Activated gamma-delta T cell (primary cell): ENCODE measurements at regions not wholly inside any gene's neighbourhood (a gene's known extent, or its start where the extent isn't known, plus 50 kb on each side); places are given as distances from the start of the nearest gene placed in this dataset.
"Not testable (repeated sequence)": the region's sequence is repeated elsewhere in the genome, so short reads cannot be mapped to it uniquely, and the experiment has no call there.

Experiments used
- DNase-seq: peaks from one replicate; lab custom pipeline; 2025; lab: John Stamatoyannopoulos, UW

GRCh38 chr21:19510057-19510456 lies 1106.5 kb upstream of the TMPRSS15 start:
- no peak for DNase-seq

DNA sequence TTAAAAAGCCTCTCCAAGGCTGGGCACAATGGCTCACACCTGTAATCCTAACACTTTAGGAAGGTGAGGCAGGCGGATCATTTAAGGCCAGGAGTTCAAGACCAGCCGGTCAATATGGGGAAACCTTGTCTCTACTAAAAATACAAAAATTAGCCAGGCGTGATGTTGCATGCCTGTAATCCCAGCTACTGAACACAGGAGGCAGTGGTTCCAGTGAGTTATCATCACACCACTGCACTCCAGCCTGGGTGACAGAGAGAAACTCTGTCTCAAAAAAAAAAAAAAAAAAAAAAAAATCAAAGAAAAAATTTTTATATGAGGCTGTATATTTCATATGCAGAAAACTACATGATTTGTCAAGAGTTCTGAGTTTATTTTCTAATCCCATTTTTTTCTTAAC lies 1107.1 kb upstream of the TMPRSS15 start:
- no peak for DNase-seq

DNA sequence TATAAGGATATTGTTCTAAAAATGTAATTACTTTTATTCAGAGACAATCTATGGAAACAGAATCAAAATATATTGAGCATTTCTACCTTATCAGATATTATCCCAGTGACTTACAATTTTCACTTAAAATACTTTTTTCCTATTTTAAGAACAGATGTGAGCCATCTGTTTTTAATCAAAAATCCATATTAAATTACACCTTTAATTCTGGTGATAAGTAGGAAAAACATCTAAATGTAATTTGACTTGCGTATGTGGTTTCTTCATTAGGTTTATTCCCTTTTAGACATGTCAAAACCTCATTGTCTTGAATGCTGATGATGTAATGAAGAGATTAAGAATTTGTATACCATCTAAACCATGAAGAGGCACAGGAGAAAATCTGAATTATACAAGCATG lies 1118.8 kb upstream of the TMPRSS15 start:
- no peak for DNase-seq

GRCh38 chr21:19523061-19523460 lies 1119.5 kb upstream of the TMPRSS15 start:
- no peak for DNase-seq

- no peak for DNase-seq
Observed at GRCh38 chr21:19523746-19524145, 1120.2 kb upstream of the TMPRSS15 start.

GRCh38 chr21:19529031-19529430 lies 1125.4 kb upstream of the TMPRSS15 start:
- DNase-seq, result no peak

GRCh38 chr21:19535356-19535755 lies 1131.8 kb upstream of the TMPRSS15 start:
- DNase-seq, result no peak

DNA sequence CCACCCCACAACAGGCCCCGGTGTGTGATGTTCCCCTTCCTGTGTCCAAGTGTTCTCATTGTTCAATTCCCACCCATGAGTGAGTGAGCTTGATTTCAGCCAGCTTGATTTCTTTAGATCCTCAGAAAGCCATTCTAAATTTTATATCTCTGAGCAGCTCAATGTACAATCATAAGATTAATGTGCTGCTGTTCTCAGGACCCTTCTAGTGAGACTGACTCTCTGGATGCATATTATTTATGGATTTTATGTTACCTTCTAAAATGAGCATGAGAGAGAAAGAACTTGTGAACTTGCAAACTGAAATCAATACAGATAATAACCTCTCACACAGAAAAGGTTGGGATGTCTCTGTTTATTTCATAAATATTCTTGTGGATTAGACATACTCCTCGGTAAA lies 1133.5 kb upstream of the TMPRSS15 start:
- no peak for DNase-seq

GRCh38 chr21:19540287-19540686 lies 1136.7 kb upstream of the TMPRSS15 start:
- DNase-seq, result no peak

- no peak for DNase-seq
Observed at GRCh38 chr21:19541602-19542001, 1138.0 kb upstream of the TMPRSS15 start.

DNA sequence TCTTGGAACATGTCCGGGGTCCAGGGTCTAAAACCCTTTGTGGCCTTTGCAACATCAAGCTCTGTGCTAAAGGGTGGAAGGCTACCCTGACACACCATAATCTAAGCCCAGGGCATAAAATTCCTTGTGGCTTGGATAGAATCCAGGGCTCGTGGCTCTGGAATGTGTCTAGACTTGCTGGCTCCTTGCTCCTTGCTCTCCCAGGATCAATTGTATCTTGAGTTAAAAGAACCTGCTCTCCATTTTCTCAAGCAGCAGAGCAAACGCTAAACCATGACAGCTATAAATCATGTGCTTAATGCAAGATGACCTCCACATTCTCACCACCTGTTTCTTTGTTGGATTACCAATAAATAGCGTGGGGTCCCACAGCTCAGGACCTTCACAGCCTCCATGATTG lies 1140.9 kb upstream of the TMPRSS15 start:
- not testable (repeated sequence) for DNase-seq

DNA sequence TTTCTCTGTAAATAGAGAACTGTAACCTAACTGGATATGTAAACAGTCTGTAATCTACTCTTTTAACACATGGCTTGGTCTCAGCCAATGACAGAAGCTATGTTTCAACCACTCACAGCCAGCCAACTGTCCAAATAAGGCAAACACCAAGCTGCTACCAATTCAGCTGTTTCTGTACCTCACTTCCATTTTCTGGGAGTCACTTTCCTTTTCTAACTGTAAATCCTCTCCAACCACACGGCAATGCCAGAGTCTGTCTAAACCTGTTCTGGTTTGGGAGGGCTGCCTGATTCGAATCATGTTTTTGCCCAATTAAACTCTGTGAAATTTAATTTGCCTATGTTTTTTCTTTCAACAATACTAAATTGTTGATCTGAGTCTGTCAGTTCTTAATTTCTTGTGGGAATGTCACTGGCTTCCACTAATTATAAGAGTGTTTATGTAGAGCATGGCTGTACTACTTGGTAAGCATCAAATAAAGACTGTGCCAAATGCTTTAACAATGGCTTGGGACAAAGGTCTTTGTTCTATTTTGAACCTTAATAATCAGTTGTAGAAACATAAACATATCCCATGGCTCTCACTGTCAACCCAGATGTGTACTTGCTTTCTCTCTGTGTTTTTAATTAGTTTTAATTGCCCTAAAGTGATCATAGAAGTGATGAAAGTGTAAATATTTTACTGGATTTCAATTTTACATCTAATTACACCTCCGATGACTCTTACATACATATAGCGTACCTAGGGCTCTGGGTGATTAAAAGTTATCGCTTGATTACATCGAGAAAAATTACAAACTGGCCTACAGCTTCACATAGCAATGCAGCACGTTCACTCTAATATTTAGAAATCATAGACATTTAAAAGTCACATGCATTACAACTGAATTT lies 1144.6 kb upstream of the TMPRSS15 start:
- no peak for DNase-seq

- no peak for DNase-seq
Observed at GRCh38 chr21:19553919-19554615, 1150.5 kb upstream of the TMPRSS15 start.

DNA sequence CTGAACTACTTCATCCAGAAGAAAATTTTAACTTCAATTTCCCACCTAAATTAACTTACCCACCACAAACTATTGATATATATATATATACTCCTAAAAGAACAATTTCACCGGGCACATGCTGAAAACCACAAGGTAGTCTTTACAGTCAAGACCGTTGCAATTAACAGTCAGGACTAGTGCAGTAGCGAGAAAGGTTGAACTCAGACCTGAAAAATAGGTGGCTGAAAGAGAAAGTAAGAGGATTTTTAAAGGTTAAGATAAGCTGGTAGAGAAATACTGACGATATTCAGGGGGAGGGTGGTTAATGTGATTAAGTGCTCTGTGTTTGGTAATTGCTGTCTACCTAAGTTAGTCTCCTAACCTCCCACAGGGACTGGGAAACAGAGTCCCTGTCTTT lies 1153.5 kb upstream of the TMPRSS15 start:
- DNase-seq, result no peak

DNA sequence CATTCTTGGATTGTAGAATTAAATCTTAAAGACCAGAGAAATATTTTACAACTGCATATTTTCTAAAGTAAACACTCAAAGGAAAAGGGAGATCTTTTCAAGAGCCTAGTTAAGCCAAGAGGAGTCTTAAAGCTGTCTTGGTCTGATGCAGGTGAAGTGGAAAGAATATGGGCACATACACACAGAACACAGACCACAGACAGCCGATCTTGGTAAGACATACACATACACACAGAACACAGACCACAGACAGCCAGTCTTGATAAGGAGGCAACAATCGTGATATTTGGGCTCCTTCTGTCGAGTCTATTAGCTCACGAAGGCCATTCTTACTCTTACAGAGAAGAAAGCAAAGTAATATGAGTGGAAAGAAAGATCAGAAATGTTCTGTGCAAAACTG lies 1153.9 kb upstream of the TMPRSS15 start:
- no peak for DNase-seq

DNA sequence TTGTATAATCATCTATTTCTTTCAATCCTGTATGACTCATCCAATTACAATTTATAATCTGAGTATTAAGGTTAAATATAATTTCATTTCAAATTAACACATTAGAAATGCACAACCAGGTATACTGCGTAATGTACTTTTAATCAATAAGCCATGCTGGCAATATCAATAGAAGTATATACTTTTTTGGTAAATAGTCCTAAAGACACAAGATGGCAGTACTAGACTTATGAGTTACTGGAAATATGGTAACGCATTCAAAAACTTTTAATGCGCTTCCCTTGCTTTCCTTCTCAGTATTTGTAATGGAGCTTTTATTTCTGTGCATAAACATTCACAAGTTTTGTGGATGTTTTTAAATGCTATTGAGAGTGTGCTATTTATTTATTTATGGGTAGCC lies 1162.0 kb upstream of the TMPRSS15 start:
- DNase-seq, result no peak

- DNase-seq, result no peak
Observed at GRCh38 chr21:19566975-19567374, 1163.4 kb upstream of the TMPRSS15 start.

DNA sequence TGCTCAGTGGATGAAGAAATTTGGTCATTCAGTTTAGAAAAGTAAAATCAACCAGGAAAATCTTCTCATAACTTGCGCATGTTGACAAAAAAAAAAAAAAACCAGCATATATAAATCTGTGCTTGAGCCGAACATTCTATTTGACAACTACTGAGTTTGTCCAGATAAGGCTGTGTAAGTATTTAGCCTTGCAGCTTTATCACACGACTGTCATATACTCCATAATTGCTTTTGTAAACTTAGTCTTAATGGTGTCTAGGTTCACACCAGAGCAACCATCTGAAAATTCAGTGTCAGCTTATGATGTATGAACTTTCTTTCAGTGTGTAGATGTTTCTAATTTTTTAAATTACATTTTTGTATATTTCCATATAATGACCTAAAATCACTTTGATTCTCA lies 1173.8 kb upstream of the TMPRSS15 start:
- DNase-seq, result no peak

DNA sequence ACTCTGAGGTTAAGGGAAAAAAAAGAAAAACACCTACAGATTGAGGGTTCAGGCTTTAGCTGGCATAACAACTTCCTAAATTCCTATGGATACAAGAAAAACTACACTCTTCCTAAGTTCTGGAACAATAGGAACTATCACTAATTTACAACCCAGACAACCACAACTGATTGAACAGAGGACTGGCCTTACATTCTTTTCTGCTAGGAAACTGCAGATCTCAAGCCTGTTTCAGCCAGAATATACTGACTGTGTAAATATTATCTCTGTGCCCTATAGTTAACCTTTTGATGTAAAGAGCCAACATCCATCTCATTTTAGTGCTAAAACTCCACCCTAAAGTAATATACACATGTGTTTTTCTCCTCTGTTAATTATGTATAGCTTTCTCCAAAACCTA lies 1186.5 kb upstream of the TMPRSS15 start:
- DNase-seq, result no peak

DNA sequence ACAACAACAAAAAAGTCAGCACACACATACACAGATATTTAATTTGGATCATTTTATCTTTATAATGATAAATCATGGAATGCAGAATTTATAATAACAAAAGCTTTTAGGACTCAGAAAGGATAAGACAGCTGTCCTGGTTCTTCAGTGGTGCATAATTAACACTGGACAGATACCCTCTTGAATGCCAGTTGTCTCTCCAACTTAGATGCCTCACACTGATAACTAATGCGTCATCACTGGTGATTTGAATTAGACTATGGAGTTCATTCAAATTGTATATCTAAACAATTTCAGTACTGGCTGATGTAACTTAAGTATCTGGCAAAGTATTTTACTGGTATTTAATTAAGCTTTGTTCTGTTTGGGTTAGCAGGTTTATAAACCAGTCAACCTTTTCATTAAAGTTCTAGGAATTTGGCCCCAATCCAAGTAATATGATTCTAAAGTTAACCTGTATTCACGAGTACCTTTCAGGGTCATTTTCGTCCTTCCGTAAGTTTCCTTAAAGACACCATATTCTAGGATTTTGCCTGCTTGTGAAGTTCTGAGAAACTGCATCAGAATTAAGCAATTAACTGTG lies 1199.5 kb upstream of the TMPRSS15 start:
- DNase-seq, result no peak

DNA sequence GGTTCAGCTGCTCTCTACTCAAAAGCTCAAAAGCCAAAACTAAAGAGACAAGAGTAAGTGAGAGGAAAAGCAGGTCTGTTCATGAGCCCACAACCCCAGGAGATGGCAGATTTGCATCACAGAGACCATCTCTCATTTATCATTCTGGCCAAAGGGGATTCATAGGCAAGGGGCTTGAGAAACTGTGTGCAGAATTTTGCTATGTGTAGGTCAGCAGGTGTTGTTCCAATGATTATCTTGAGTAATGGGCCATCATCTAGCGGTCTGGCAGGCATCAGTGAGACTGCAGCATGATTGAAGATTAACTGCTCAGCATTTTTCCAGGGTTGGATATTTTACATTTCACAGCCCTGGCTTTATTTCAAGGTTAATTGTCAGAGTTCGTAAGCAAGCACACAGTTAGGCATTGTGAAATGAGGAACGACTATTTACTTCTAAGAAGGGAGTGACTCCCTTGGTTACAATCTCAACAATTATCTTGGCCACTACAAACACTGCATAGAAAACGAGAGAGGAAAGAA lies 1204.6 kb upstream of the TMPRSS15 start:
- no peak for DNase-seq

DNA sequence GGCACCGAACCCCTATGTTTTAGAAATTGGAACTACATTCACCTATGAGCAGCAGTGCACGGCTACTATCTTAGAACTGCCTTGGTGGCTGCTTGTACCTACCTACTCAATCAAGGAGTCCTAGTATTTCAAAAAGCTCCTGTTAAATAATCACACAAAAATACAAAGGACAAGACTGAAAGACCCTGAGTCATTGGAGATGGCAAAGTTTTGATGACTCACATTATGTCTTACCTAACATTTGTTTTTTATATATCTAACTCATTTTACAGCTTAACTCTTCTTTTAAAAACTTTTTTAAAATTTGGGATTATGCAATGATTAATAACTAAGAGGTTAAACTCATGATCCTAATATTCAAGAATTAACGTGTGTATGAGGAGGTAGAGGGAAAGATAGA lies 1206.0 kb upstream of the TMPRSS15 start:
- DNase-seq, result no peak
